Bronchial epithelial cell (primary cell): ENCODE measurements at regions not wholly inside any gene's neighbourhood (a gene's known extent, or its start where the extent isn't known, plus 50 kb on each side); places are given as distances from the start of the nearest gene placed in this dataset.

Experiments used
- DNase-seq: peaks from one replicate; pipeline ENCODE4 v3.0.0-alpha.2; 2010; ENCODE audit warnings: low read depth
- FAIRE-seq: peaks from 2 replicates; lab custom pipeline; 2011; peaks lifted over from hg19 to GRCh38; lab: Jason Lieb, UNC
- H3K27me3 ChIP-seq: 2 replicates; pipeline ENCODE4 v1.5.1; 2011; ENCODE audit warnings: low read length; ENCODE audit not compliant: control insufficient read depth, insufficient read depth
- H3K36me3 ChIP-seq: 2 replicates; pipeline ENCODE4 v1.5.1; 2011; ENCODE audit warnings: low read length; ENCODE audit not compliant: control insufficient read depth, insufficient read depth
- H3K4me3 ChIP-seq: 2 replicates; pipeline ENCODE4 v1.5.1; 2011; ENCODE audit warnings: mild to moderate bottlenecking, low read depth, low read length, control low read depth
- TF ChIP-seq, protein P1 (sequence below): IDR thresholded peaks from 2 replicates; pipeline ENCODE4 v1.5.1; 2011; ENCODE audit warnings: mild to moderate bottlenecking, moderate library complexity, low read length, control low read depth, inconsistent platforms; ENCODE audit not compliant: insufficient read depth, severe bottlenecking

DNA sequence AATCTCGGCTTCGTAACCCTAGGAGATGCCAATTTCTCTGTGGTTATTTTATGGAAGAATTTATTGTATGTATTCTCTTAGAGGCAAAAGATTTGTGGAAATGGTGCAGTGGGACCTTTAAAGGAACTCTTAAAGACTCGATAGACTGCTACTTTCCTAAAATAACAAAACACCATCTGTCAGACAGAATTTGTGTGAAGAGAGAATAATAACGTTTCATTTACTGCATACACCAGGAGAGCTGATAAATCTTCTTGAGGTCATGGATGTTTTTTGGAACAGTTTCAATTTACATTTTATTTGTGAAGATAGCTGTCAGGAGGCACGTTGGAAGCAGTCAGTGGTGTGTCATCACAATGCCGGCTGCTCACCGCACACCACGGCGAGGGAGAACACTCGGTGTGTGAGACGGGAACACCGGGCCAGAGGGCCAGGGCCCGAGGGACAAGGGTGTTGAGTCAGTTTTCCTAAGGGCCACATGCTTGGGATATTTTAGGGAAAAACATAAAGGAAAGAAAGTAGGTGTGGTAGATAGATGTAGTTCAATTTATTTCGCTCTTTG lies 1681.0 kb upstream of the DDX18 start:
- Histone ChIP-seq H3K4me3 (no peak overlapping the region), H3K36me3 (no peaks in the 10 kb centered on the region), H3K27me3 (no peaks in the 10 kb centered on the region)
- TF ChIP-seq, protein P1, sequence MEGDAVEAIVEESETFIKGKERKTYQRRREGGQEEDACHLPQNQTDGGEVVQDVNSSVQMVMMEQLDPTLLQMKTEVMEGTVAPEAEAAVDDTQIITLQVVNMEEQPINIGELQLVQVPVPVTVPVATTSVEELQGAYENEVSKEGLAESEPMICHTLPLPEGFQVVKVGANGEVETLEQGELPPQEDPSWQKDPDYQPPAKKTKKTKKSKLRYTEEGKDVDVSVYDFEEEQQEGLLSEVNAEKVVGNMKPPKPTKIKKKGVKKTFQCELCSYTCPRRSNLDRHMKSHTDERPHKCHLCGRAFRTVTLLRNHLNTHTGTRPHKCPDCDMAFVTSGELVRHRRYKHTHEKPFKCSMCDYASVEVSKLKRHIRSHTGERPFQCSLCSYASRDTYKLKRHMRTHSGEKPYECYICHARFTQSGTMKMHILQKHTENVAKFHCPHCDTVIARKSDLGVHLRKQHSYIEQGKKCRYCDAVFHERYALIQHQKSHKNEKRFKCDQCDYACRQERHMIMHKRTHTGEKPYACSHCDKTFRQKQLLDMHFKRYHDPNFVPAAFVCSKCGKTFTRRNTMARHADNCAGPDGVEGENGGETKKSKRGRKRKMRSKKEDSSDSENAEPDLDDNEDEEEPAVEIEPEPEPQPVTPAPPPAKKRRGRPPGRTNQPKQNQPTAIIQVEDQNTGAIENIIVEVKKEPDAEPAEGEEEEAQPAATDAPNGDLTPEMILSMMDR, result no peak
- no peak for FAIRE-seq
- DNase-seq, result no peak

DNA sequence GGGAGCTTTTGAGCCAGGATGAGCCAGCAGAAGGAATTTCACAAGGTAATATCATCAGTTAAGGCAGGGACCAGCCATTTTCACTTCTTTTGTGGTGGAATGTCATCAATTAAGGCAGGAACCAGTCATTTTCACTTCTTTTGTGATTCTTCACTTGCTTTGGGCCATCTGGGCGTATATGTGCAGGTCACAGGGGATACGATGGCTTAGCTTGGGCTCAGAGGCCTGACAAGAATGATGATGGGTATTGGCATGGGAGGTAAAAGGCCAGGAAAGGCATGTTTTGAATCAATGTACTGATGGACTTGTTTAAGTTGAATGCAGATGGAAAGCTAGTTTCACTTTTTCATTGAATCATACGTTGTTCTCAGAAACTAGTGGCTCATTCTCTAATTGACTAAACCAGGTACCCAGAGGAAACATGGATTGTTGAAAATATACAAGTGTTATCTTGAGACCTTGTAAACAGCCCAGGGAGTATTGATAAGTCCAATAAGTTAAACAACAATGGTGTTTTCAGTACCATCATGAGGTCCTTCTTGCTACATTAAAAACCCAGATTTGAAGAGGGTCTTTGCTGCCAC lies 1672.5 kb upstream of the DDX18 start:
- no peak for FAIRE-seq
- no peak for DNase-seq
- TF ChIP-seq, protein P1, result no peak
- no peak overlapping the region for H3K4me3 ChIP-seq
- H3K36me3 ChIP-seq, result no peaks in the 10 kb centered on the region
- no peaks in the 10 kb centered on the region for H3K27me3 ChIP-seq

DNA sequence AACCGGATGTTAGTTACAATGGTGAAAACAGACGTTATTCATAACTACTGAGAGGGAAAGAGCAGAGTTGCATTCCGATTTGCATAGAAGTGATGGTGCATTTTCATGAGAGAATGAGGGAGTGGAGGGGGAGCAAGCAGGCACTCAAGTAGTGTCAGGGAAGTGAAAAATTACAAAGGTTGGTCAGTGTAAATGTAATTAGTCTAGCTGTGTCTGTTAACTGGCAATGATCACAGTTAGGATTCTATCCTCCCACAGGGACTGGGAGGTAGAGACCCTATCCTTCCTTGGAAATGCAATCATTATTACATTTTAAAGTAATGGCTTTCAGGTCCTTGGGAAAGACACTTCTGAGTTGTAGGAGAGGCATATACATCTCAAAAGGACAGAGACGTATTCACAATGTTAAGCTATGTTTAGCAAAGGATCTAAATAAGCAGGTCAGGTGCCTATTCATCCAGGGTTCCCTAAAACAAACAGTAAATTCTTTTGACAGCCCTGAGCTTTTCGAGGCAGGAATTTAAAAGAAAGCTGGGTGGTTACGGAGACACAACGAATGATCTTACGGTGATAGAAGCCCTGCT lies 1671.8 kb upstream of the DDX18 start:
- no peaks in the 10 kb centered on the region for H3K36me3 ChIP-seq
- no peak for FAIRE-seq
- no peak for DNase-seq
- no peak overlapping the region for H3K4me3 ChIP-seq
- H3K27me3 ChIP-seq, result no peaks in the 10 kb centered on the region
- TF ChIP-seq, protein P1, result no peak

DNA sequence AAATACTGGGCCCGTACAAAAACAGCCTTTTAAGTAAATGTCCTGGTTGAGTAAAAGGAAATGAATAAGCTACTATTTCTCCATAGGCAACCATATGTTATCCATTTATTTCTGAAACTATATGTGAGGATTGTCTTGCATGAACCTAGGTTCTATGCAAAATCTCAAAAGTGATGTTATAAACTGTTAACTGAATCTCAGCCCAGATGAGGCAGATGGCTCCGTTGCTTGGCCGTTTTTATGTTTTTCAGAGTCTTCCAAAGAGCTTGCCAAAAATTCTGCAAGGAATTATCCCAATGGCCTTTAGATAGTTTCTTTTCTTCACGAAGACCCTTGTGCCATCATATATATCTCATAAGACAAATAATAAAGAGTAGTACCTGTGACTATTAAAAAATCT lies 1669.5 kb upstream of the DDX18 start:
- H3K27me3 ChIP-seq, result no peaks in the 10 kb centered on the region
- H3K4me3 ChIP-seq, result no peak overlapping the region
- DNase-seq (no peak), FAIRE-seq (no peak)
- no peaks in the 10 kb centered on the region for H3K36me3 ChIP-seq
- TF ChIP-seq, protein P1, result no peak

DNA sequence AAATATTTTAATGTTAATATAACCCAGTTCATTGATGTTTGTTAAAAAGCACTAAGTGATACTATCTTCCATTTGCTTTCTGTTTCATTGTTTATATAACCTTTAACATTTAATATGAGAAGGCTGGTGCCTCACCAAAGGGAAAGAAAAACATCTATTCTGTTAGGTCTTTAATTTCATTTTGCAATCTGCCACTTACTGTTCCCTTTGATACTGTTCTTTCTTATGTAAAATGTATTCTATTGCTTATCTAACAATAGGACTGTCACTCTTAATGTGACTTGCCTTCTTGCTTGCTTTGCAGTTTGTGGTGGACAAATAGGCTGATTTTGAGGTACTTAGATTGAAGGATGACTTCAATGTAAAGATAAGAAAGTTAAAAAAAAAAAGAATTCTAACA lies 1666.1 kb upstream of the DDX18 start:
- H3K4me3 ChIP-seq, result no peak overlapping the region
- TF ChIP-seq, protein P1, result no peak
- H3K27me3 ChIP-seq, result no peaks in the 10 kb centered on the region
- DNase-seq (no peak), FAIRE-seq (no peak)
- no peaks in the 10 kb centered on the region for H3K36me3 ChIP-seq

DNA sequence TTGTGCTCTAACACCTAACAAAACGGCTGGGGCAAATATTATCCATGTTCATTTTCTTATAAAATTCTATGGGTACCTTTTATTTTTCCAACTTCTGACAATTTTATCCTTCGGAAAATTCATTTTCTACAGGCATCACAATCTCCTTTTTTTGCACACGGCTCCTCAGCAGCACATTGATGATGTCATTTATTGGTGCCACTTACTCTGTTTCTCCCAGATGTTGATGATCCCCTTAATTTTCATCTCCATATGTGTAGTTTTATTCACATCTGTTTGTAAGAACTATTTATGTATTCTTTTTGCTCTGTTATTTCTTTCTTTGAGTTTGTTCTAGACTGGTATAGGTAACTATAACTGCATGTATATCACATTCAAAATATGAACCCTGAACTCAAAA lies 1660.8 kb upstream of the DDX18 start:
- Histone ChIP-seq H3K36me3 (no peaks in the 10 kb centered on the region), H3K27me3 (no peaks in the 10 kb centered on the region), H3K4me3 (no peak overlapping the region)
- DNase-seq (no peak), FAIRE-seq (no peak)
- TF ChIP-seq, protein P1, result no peak
